OCI-LY1 (cell line): ENCODE measurements at regions not wholly inside any gene's neighbourhood (a gene's known extent, or its start where the extent isn't known, plus 50 kb on each side); places are given as distances from the start of the nearest gene placed in this dataset.

Experiments
- EZH2 ChIP-seq: fragments of 200-600 bp; sonication (generic), shearing (Covaris generic); IDR thresholded peaks from 2 replicates; pipeline ENCODE4 v1.8.0; 2017; ENCODE audit warnings: borderline replicate concordance, mixed run types, mild to moderate bottlenecking, antibody characterized with exemption, low read length, moderate library complexity, mixed read lengths
- TF ChIP-seq, protein P1 (sequence below): fragments of 200-600 bp; sonication (generic), shearing (Covaris generic); IDR thresholded peaks from 2 replicates; pipeline ENCODE4 v1.5.1; 2017; ENCODE audit warnings: mild to moderate bottlenecking, antibody characterized with exemption, low read length, moderate library complexity, mixed read lengths

DNA sequence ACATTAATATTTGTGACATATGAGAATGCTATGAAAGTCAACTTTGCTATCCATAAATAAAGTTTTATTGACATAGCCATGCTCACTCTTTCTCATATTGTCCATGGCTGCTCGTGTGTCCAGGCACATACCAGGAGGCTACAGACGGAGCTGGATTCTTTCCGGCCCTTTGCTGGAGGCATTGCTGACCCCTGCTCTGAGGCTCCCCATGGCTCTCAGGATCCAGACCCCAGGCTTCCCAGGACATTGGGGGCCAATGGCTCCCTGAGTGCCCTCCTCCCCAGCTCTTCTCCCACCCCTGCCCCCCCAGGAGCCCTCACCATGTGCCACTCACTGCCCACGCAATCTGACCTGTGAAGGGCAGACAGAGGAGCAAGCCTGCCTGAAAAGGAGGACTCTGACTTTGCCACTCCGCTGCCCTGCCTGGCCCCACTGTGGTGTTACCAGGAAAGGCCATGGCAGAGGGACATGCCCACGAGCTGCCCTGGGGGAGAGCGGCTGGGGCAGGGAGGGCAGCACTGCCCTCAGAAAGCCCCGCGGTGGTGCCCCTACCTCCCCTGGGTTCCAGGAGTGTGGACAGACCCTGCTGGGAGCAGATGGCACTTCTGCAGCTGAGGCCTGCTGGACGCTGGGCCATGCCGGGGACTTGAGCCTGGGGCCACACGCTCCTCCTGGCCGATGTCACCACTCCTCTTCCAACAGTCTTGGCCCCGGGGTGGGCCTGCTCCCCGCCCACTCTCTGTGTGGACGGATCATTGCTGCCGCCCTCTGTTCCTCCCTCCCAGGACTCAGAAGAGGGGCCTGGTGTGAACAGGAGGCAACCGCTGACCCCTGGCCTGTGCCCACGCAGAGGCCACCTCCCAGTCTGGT lies 97.8 kb upstream of the BHLHE23 start:
- TF ChIP-seq EZH2, result no peak
- TF ChIP-seq, protein P1, sequence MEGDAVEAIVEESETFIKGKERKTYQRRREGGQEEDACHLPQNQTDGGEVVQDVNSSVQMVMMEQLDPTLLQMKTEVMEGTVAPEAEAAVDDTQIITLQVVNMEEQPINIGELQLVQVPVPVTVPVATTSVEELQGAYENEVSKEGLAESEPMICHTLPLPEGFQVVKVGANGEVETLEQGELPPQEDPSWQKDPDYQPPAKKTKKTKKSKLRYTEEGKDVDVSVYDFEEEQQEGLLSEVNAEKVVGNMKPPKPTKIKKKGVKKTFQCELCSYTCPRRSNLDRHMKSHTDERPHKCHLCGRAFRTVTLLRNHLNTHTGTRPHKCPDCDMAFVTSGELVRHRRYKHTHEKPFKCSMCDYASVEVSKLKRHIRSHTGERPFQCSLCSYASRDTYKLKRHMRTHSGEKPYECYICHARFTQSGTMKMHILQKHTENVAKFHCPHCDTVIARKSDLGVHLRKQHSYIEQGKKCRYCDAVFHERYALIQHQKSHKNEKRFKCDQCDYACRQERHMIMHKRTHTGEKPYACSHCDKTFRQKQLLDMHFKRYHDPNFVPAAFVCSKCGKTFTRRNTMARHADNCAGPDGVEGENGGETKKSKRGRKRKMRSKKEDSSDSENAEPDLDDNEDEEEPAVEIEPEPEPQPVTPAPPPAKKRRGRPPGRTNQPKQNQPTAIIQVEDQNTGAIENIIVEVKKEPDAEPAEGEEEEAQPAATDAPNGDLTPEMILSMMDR, result no peak
